GM12891 (cell line): ENCODE measurements at regions not wholly inside any gene's neighbourhood (a gene's known extent, or its start where the extent isn't known, plus 50 kb on each side); places are given as distances from the start of the nearest gene placed in this dataset.
"Not testable (repeated sequence)": the region's sequence is repeated elsewhere in the genome, so short reads cannot be mapped to it uniquely, and the experiment has no call there.

Source experiments
- DNase-seq: peaks from one replicate; pipeline ENCODE4 v3.0.0; 2011; ENCODE audit warnings: low spot score; ENCODE audit not compliant: insufficient read length
- FAIRE-seq: peaks from 2 replicates; lab custom pipeline; 2011; peaks lifted over from hg19 to GRCh38; lab: Jason Lieb, UNC
- PAX5 ChIP-seq: IDR thresholded peaks from 2 replicates; pipeline ENCODE4 v1.6.1; 2011; ENCODE audit warnings: low read length, moderate library complexity, mild to moderate bottlenecking; ENCODE audit not compliant: insufficient read depth, severe bottlenecking
- POLR2A ChIP-seq: IDR thresholded peaks from 2 replicates; pipeline ENCODE4 v1.6.1; 2011; ENCODE audit warnings: low read depth, low read length, control low read depth
- POLR2AphosphoS5 ChIP-seq: IDR thresholded peaks from 2 replicates; pipeline ENCODE4 v1.6.1; 2011; ENCODE audit warnings: low read depth, low read length, control low read depth
- POU2F2 ChIP-seq: IDR thresholded peaks from 2 replicates; pipeline ENCODE4 v1.6.1; 2011; ENCODE audit warnings: low read depth, mild to moderate bottlenecking, control low read depth, low read length, moderate library complexity
- SPI1 ChIP-seq: IDR thresholded peaks from 2 replicates; pipeline ENCODE4 v1.6.1; 2011; ENCODE audit warnings: low read depth, low read length, control low read depth
- TAF1 ChIP-seq: IDR thresholded peaks from 2 replicates; pipeline ENCODE4 v1.6.1; 2011; ENCODE audit warnings: low read depth, low read length, control low read depth

GRCh38 chr2:48039209-48039990, 133.1 kb upstream of the FBXO11 start:
- no peak for DNase-seq
- no peak for FAIRE-seq
- TF ChIP-seq SPI1 (no peak), POU2F2 (no peak), POLR2AphosphoS5 (no peak), PAX5 (no peak), TAF1 (no peak), POLR2A (no peak)

- TF ChIP-seq POLR2AphosphoS5 (no peak), POU2F2 (no peak)
- FAIRE-seq (no peak), DNase-seq (no peak)
These were observed 136.9 kb upstream of the FBXO11 start for GRCh38 chr2:48043131-48043700.

GRCh38 chr2:48043746-48044145, 137.4 kb upstream of the FBXO11 start:
- FAIRE-seq (no peak), DNase-seq (no peak)
- TF ChIP-seq POLR2AphosphoS5 (no peak), POLR2A (no peak), POU2F2 (no peak), PAX5 (no peak), SPI1 (no peak)

- FAIRE-seq (no peak), DNase-seq (no peak)
- TF ChIP-seq POLR2A (no peak), PAX5 (peak; percentile 65), SPI1 (peak; percentile 67; the same call in 1 of the 2 replicates)
These were observed 139.3 kb upstream of the FBXO11 start for GRCh38 chr2:48045613-48046012.

- TF ChIP-seq PAX5 (no peak), POLR2A (no peak), POLR2AphosphoS5 (no peak), POU2F2 (no peak), TAF1 (no peak), SPI1 (no peak)
These were observed 142.3 kb upstream of the FBXO11 start for GRCh38 chr2:48048476-48049171.

GRCh38 chr2:48049371-48049770, 143.1 kb upstream of the FBXO11 start:
- TF ChIP-seq POLR2A (no peak), PAX5 (no peak), POU2F2 (no peak), SPI1 (no peak), TAF1 (no peak), POLR2AphosphoS5 (no peak)
- DNase-seq, result no peak
- no peak for FAIRE-seq

More at GRCh38 chr2:48048476-48049171, 142.3 kb upstream of the FBXO11 start:
- DNase-seq, result no peak
- FAIRE-seq, result no peak

- FAIRE-seq, result no peak
- TF ChIP-seq POLR2AphosphoS5, result no peak
- TF ChIP-seq TAF1, result no peak
- no peak for TF ChIP-seq POLR2A
- DNase-seq, result no peak
These were observed 144.4 kb upstream of the FBXO11 start for GRCh38 chr2:48050711-48051110.

GRCh38 chr2:48059975-48060374, 153.7 kb upstream of the FBXO11 start:
- DNase-seq, result no peak
- no peak for FAIRE-seq
- TF ChIP-seq TAF1 (no peak), POU2F2 (no peak), POLR2AphosphoS5 (no peak), POLR2A (no peak), PAX5 (no peak), SPI1 (no peak)

- FAIRE-seq, DNase-seq: not testable (repeated sequence)
These were observed 155.4 kb upstream of the FBXO11 start for GRCh38 chr2:48061656-48062055.

- no peak for FAIRE-seq
- TF ChIP-seq SPI1 (no peak), POLR2AphosphoS5 (no peak), PAX5 (no peak), TAF1 (no peak)
- DNase-seq, result no peak
These were observed 158.8 kb upstream of the FBXO11 start for GRCh38 chr2:48065096-48065495.

- FAIRE-seq, result no peak
These were observed 159.7 kb upstream of the FBXO11 start for GRCh38 chr2:48066000-48066399.

More at GRCh38 chr2:48066000-48066399, 159.7 kb upstream of the FBXO11 start:
- no peak for DNase-seq
- no peak for TF ChIP-seq TAF1
- TF ChIP-seq POU2F2, result no peak
- TF ChIP-seq PAX5, result no peak
- no peak for TF ChIP-seq POLR2A
- TF ChIP-seq SPI1, result no peak
- TF ChIP-seq POLR2AphosphoS5, result no peak
